ENCODE measurements at regions not wholly inside any gene's neighbourhood (a gene's known extent, or its start where the extent isn't known, plus 50 kb on each side); places are given as distances from the start of the nearest gene placed in this dataset.

- Mint-ChIP-seq H3K4me3 (no peak overlapping the region), H3K4me1 (ENCODE audit: low read depth) (peaks cover 11% of the 10 kb centered on the region), H3K27ac (no peak overlapping the region), H3K9me3 (no peaks in the 10 kb centered on the region), H3K27me3 (ENCODE audit: insufficient read depth) (peaks cover 3% of the 10 kb centered on the region; the same call in 1 of the 2 replicates), H3K36me3 (ENCODE audit: low read depth) (no peaks in the 10 kb centered on the region)
- no peak for TF ChIP-seq CTCF (IDR thresholded peaks at IDR 0.05)
- no peak for DNase-seq
These were observed 145.1 kb downstream of the CDC42EP3 start for GRCh38 chr2:37526323-37526722.

- Mint-ChIP-seq H3K27ac (no peak overlapping the region), H3K27me3 (ENCODE audit: insufficient read depth) (peaks cover 3% of the 10 kb centered on the region; the same call in 1 of the 2 replicates), H3K9me3 (no peaks in the 10 kb centered on the region), H3K4me3 (no peak overlapping the region), H3K4me1 (ENCODE audit: low read depth) (peaks cover 11% of the 10 kb centered on the region), H3K36me3 (ENCODE audit: low read depth) (no peaks in the 10 kb centered on the region)
- no peak for DNase-seq
- no peak for TF ChIP-seq CTCF (IDR thresholded peaks at IDR 0.05)
These were observed 144.6 kb downstream of the CDC42EP3 start for GRCh38 chr2:37526856-37527255.

GRCh38 chr2:37527361-37527760 is 144.1 kb downstream of the CDC42EP3 start:
- Mint-ChIP-seq H3K27me3 (ENCODE audit: insufficient read depth) (peaks cover 3% of the 10 kb centered on the region; the same call in 1 of the 2 replicates), H3K4me3 (no peak overlapping the region), H3K27ac (no peak overlapping the region), H3K9me3 (no peaks in the 10 kb centered on the region), H3K4me1 (ENCODE audit: low read depth) (peaks cover 11% of the 10 kb centered on the region), H3K36me3 (ENCODE audit: low read depth) (no peaks in the 10 kb centered on the region)
- no peak for TF ChIP-seq CTCF (IDR thresholded peaks at IDR 0.05)
- no peak for DNase-seq

GRCh38 chr2:37529830-37530415 is 141.5 kb downstream of the CDC42EP3 start:
- no peak for DNase-seq
- peaks cover 9% of the 10 kb centered on the region for H3K4me1 Mint-ChIP-seq (ENCODE audit: low read depth)
- TF ChIP-seq CTCF (IDR thresholded peaks at IDR 0.05) = no peak
- H3K36me3 Mint-ChIP-seq (ENCODE audit: low read depth) = 0 out of 2 replicates have a peak, but pooled peaks cover 4% of the 10 kb centered on the region
- H3K27me3 Mint-ChIP-seq (ENCODE audit: insufficient read depth) = peaks cover 2% of the 10 kb centered on the region; the same call in 1 of the 2 replicates
- no peaks in the 10 kb centered on the region for H3K9me3 Mint-ChIP-seq
- no peak overlapping the region for H3K4me3 Mint-ChIP-seq
- H3K27ac Mint-ChIP-seq = no peak overlapping the region

GRCh38 chr2:37532503-37532902 is 138.9 kb downstream of the CDC42EP3 start:
- no peak for TF ChIP-seq CTCF (IDR thresholded peaks at IDR 0.05)
- H3K9me3 Mint-ChIP-seq = no peaks in the 10 kb centered on the region
- H3K36me3 Mint-ChIP-seq (ENCODE audit: low read depth) = 0 out of 2 replicates have a peak, but pooled peaks cover 4% of the 10 kb centered on the region
- H3K27me3 Mint-ChIP-seq (ENCODE audit: insufficient read depth) = no peaks in the 10 kb centered on the region
- H3K4me3 Mint-ChIP-seq = no peak overlapping the region
- H3K27ac Mint-ChIP-seq = no peak overlapping the region
- no peak for DNase-seq
- peaks cover 15% of the 10 kb centered on the region for H3K4me1 Mint-ChIP-seq (ENCODE audit: low read depth)
